PC-9 (cell line): ENCODE measurements at regions not wholly inside any gene's neighbourhood (a gene's known extent, or its start where the extent isn't known, plus 50 kb on each side); places are given as distances from the start of the nearest gene placed in this dataset.

Experiments used
- BruUV-seq: library from RNA; stranded (reverse); fragments of 400-500 nt; replicated peaks from 2 replicates; lab custom pipeline; 2021; lab: Mats Ljungman, UMichigan
- CTCF ChIA-PET: fragments of 300-600 bp; sonication (Branson Sonifier 250); formaldehyde crosslinking; loops from one replicate; lab custom pipeline; 2022; ENCODE audit warnings: antibody characterized with exemption; lab: Charles Lee
- POLR2A ChIA-PET: fragments of 300-600 bp; sonication (Branson Sonifier 250); formaldehyde crosslinking; loops from one replicate; lab custom pipeline; 2022; ENCODE audit warnings: antibody characterized with exemption; ENCODE audit not compliant: unreplicated experiment; lab: Charles Lee
- DNase-seq, 2 experiments: peaks; one replicate each; pipeline versions ENCODE4 v3.0.0 to v3.0.0-alpha.2; 2015 to 2022; ENCODE audit warnings: mixed read lengths in 1 of 2
- H2AFZ ChIP-seq: fragments of 200-600 bp; sonication (generic); 2 replicates; pipeline ENCODE4 v1.8.1; 2017; ENCODE audit warnings: antibody characterized with exemption
- H3F3A ChIP-seq: fragments of 200-600 bp; sonication (generic); 2 replicates; pipeline ENCODE4 v1.8.1; 2017; ENCODE audit warnings: antibody characterized with exemption, mild to moderate bottlenecking, low read depth; ENCODE audit not compliant: insufficient read depth
- H3K27ac ChIP-seq: fragments of 200-600 bp; sonication (generic); 2 replicates; pipeline ENCODE4 v1.6.1; 2016; ENCODE audit warnings: mixed run types
- H3K27me3 ChIP-seq: fragments of 200-600 bp; sonication (generic); 2 replicates; pipeline ENCODE4 v1.6.1; 2016; ENCODE audit warnings: low read depth, mixed run types; ENCODE audit not compliant: insufficient read depth
- H3K36me3 ChIP-seq: fragments of 200-600 bp; sonication (generic); 2 replicates; pipeline ENCODE4 v1.6.1; 2016; ENCODE audit warnings: low read depth, mixed run types
- H3K4me1 ChIP-seq: fragments of 200-600 bp; sonication (generic); replicated peaks from 2 replicates; pipeline ENCODE4 v1.6.1; 2016; ENCODE audit warnings: mixed run types; ENCODE audit not compliant: insufficient read depth
- H3K4me2 ChIP-seq: fragments of 200-600 bp; sonication (generic); 2 replicates; pipeline ENCODE4 v1.6.1; 2017; ENCODE audit warnings: mixed run types
- H3K4me3 ChIP-seq: fragments of 200-600 bp; sonication (generic); 2 replicates; pipeline ENCODE4 v1.6.1; 2016; ENCODE audit warnings: mixed run types
- H3K79me2 ChIP-seq: fragments of 200-600 bp; sonication (generic); 2 replicates; pipeline ENCODE4 v1.6.1; 2017; ENCODE audit warnings: low read depth, mixed run types
- H3K9me2 ChIP-seq: fragments of 200-600 bp; sonication (generic); 2 replicates; pipeline ENCODE4 v1.8.1; 2017; ENCODE audit warnings: mild to moderate bottlenecking; ENCODE audit not compliant: insufficient read depth
- H3K9me3 ChIP-seq: fragments of 200-600 bp; sonication (generic); 2 replicates; pipeline ENCODE4 v1.8.1; 2016; ENCODE audit warnings: low read depth; ENCODE audit not compliant: insufficient read depth
- H4K20me1 ChIP-seq: fragments of 200-600 bp; sonication (generic); 2 replicates; pipeline ENCODE4 v1.8.1; 2017; ENCODE audit not compliant: insufficient read depth
- CTCF ChIP-seq: fragments of 200-600 bp; sonication (generic); conservative IDR thresholded peaks from 2 replicates; pipeline ENCODE4 v1.6.1; 2017; ENCODE audit warnings: mixed run types, antibody characterized with exemption, mild to moderate bottlenecking, moderate library complexity
- EZH2 ChIP-seq: fragments of 200-600 bp; sonication (generic); IDR thresholded peaks from 2 replicates; pipeline ENCODE4 v1.8.0; 2017; ENCODE audit warnings: antibody characterized with exemption, low read depth
- intact Hi-C: fragments of 100-400 bp; cut with micrococcal nuclease; formaldehyde crosslinking; loops from one replicate; pipeline ENCODE4 v1.10.0; 2022; ENCODE audit not compliant: unreplicated experiment

- no TSS peak for BruUV-seq
- ChIA-PET POLR2A (no interaction called here), CTCF (no interaction called here)
- no peaks in the 10 kb centered on the region for H3K9me3 ChIP-seq
- TF ChIP-seq CTCF (no peak), EZH2 (no peak)
- no peak for DNase-seq
- H4K20me1 ChIP-seq, result no peaks in the 10 kb centered on the region
- no peaks in the 10 kb centered on the region for H3F3A ChIP-seq
- intact Hi-C loops, result no loop called here
- H3K4me2 ChIP-seq, result no peak overlapping the region
- peaks cover 46% of the 10 kb centered on the region for H3K27me3 ChIP-seq
- H3K9me2 ChIP-seq, result no peaks in the 10 kb centered on the region
- H2AFZ ChIP-seq, result no peak overlapping the region
- no peak overlapping the region for H3K27ac ChIP-seq
- no peaks in the 10 kb centered on the region for H3K4me1 ChIP-seq
- no peak overlapping the region for H3K4me3 ChIP-seq
- H3K36me3 ChIP-seq, result no peaks in the 10 kb centered on the region
- H3K79me2 ChIP-seq, result no peaks in the 10 kb centered on the region
Measured at GRCh38 chr6:170162775-170163404, 128.0 kb downstream of the DLL1 start.

GRCh38 chr6:170162011-170162774 is 128.7 kb downstream of the DLL1 start:
- no peak overlapping the region for H3K4me2 ChIP-seq
- no peaks in the 10 kb centered on the region for H3K9me2 ChIP-seq
- no peaks in the 10 kb centered on the region for H3K79me2 ChIP-seq
- H3K4me3 ChIP-seq, result no peak overlapping the region
- no peaks in the 10 kb centered on the region for H3K36me3 ChIP-seq
- CTCF ChIA-PET, result no interaction called here
- H3K27me3 ChIP-seq, result peaks cover 46% of the 10 kb centered on the region
- H2AFZ ChIP-seq, result no peak overlapping the region
- intact Hi-C loops, result no loop called here
- H3F3A ChIP-seq, result no peaks in the 10 kb centered on the region
- H3K4me1 ChIP-seq, result no peaks in the 10 kb centered on the region
- POLR2A ChIA-PET, result no interaction called here
- no peak overlapping the region for H3K27ac ChIP-seq
- no peak for TF ChIP-seq EZH2
- no peak for TF ChIP-seq CTCF
- no peaks in the 10 kb centered on the region for H3K9me3 ChIP-seq
- no peak for DNase-seq
- no peaks in the 10 kb centered on the region for H4K20me1 ChIP-seq
- no TSS peak for BruUV-seq

- H3K4me1 ChIP-seq, result no peaks in the 10 kb centered on the region
- no TSS peak for BruUV-seq
- H3K9me2 ChIP-seq, result no peaks in the 10 kb centered on the region
- ChIA-PET CTCF (no interaction called here), POLR2A (no interaction called here)
- H3F3A ChIP-seq, result no peaks in the 10 kb centered on the region
- no peaks in the 10 kb centered on the region for H4K20me1 ChIP-seq
- intact Hi-C loops, result no loop called here
- peaks cover 46% of the 10 kb centered on the region for H3K27me3 ChIP-seq
- H3K27ac ChIP-seq, result no peak overlapping the region
- H3K4me3 ChIP-seq, result no peak overlapping the region
- H2AFZ ChIP-seq, result no peak overlapping the region
- no peaks in the 10 kb centered on the region for H3K79me2 ChIP-seq
- no peaks in the 10 kb centered on the region for H3K9me3 ChIP-seq
- TF ChIP-seq CTCF, result no peak
- no peak for TF ChIP-seq EZH2
- no peaks in the 10 kb centered on the region for H3K36me3 ChIP-seq
- H3K4me2 ChIP-seq, result no peak overlapping the region
- DNase-seq, result no peak
Measured at GRCh38 chr6:170160628-170161611, 130.0 kb downstream of the DLL1 start.
